Liver (tissue), 8 donors: ENCODE measurements at regions not wholly inside any gene's neighbourhood (a gene's known extent, or its start where the extent isn't known, plus 50 kb on each side); places are given as distances from the start of the nearest gene placed in this dataset.
A peak's percentile ranks its signal among the peaks of the same experiment; 100 is the strongest.

Experiments
- DNase-seq: peaks from one replicate; pipeline ENCODE4 v3.0.0-alpha.2; 2017; ENCODE audit warnings: low spot score
- H3K27ac ChIP-seq, 2 donors: one replicate each; pipeline ENCODE4 v1.7.0; 2013; ENCODE audit warnings: inconsistent platforms in 2 of 2, low read length in 2 of 2, control low read depth in 1 of 2, low read depth in 1 of 2, mild to moderate bottlenecking in 1 of 2
- H3K27me3 ChIP-seq, 4 donors: one replicate each; pipeline versions ENCODE4 v1.6.1 to v1.7.0; 2013; ENCODE audit warnings: low read length in 3 of 4, inconsistent platforms in 1 of 4, mild to moderate bottlenecking in 1 of 4, moderate library complexity in 1 of 4; ENCODE audit not compliant: control insufficient read depth in 4 of 4, insufficient read depth in 4 of 4
- H3K36me3 ChIP-seq, 4 donors: one replicate each; pipeline versions ENCODE4 v1.6.1 to v1.7.0; 2013; ENCODE audit warnings: low read length in 3 of 4, mild to moderate bottlenecking in 3 of 4, low read depth in 1 of 4, moderate library complexity in 1 of 4; ENCODE audit not compliant: control insufficient read depth in 4 of 4, insufficient read depth in 3 of 4
- H3K4me1 ChIP-seq, 4 donors: one replicate each; pipeline versions ENCODE4 v1.6.1 to v1.7.0; 2013; ENCODE audit warnings: low read length in 3 of 4, mild to moderate bottlenecking in 3 of 4, moderate library complexity in 1 of 4; ENCODE audit not compliant: control insufficient read depth in 4 of 4, insufficient read depth in 4 of 4
- H3K4me3 ChIP-seq, 3 donors: one replicate each; pipeline versions ENCODE4 v1.6.1 to v1.7.0; 2013; ENCODE audit warnings: low read length in 3 of 3, control low read depth in 1 of 3, low read depth in 1 of 3, mild to moderate bottlenecking in 1 of 3
- H3K9ac ChIP-seq, 2 donors: one replicate each; pipeline ENCODE4 v1.7.0; 2013; ENCODE audit warnings: low read length in 2 of 2, mild to moderate bottlenecking in 2 of 2, moderate library complexity in 2 of 2, control low read depth in 1 of 2, low read depth in 1 of 2
- H3K9me3 ChIP-seq, 4 donors: one replicate each; pipeline versions ENCODE4 v1.6.1 to v1.7.0; 2013; ENCODE audit warnings: low read length in 3 of 4; ENCODE audit not compliant: control insufficient read depth in 4 of 4
- ATF3 ChIP-seq: IDR thresholded peaks from 2 replicates; pipeline ENCODE4 v1.6.1; 2016; ENCODE audit warnings: antibody characterized with exemption
- CTCF ChIP-seq: fragments of 150-350 bp; IDR thresholded peaks from 2 replicates; pipeline ENCODE4 v1.5.1; 2017; ENCODE audit warnings: improper control_type of control experiment, low read depth, low read length; ENCODE audit not compliant: missing input control
- EGR1 ChIP-seq, 2 donors: IDR thresholded peaks; 2 replicates each; pipeline ENCODE4 v1.6.1; 2016 to 2018; ENCODE audit warnings: antibody characterized with exemption in 2 of 2, low read depth in 2 of 2
- GABPA ChIP-seq, 2 donors: IDR thresholded peaks in 1 of 2; conservative IDR thresholded peaks in 1 of 2; 2 replicates each; pipeline ENCODE4 v1.6.1; 2016; ENCODE audit warnings: antibody characterized with exemption in 2 of 2, mild to moderate bottlenecking in 1 of 2, moderate library complexity in 1 of 2
- HNF4A ChIP-seq, 2 donors: conservative IDR thresholded peaks; 2 replicates each; pipeline ENCODE4 v1.6.1; 2016; ENCODE audit warnings: antibody characterized with exemption in 2 of 2, mild to moderate bottlenecking in 2 of 2
- HNF4G ChIP-seq: IDR thresholded peaks from 2 replicates; pipeline ENCODE4 v1.6.1; 2016; ENCODE audit warnings: antibody characterized with exemption
- JUND ChIP-seq, 2 donors: IDR thresholded peaks; 2 replicates each; pipeline ENCODE4 v1.6.1; 2016; ENCODE audit warnings: antibody characterized with exemption in 2 of 2
- MAX ChIP-seq: IDR thresholded peaks from 2 replicates; pipeline ENCODE4 v1.6.1; 2016; ENCODE audit warnings: antibody characterized with exemption
- NR2F2 ChIP-seq: IDR thresholded peaks from 2 replicates; pipeline ENCODE4 v1.6.1; 2016; ENCODE audit warnings: antibody characterized with exemption
- RAD21 ChIP-seq, 2 donors: IDR thresholded peaks; 2 replicates each; pipeline ENCODE4 v1.6.1; 2016; ENCODE audit warnings: antibody characterized with exemption in 2 of 2, mild to moderate bottlenecking in 2 of 2
- RXRA ChIP-seq, 2 donors: IDR thresholded peaks; 2 replicates each; pipeline ENCODE4 v1.6.1; 2017 to 2018; ENCODE audit warnings: antibody characterized with exemption in 2 of 2, mild to moderate bottlenecking in 1 of 2
- SP1 ChIP-seq: IDR thresholded peaks from 2 replicates; pipeline ENCODE4 v1.6.1; 2018; ENCODE audit warnings: antibody characterized with exemption, mild to moderate bottlenecking
- TAF1 ChIP-seq: conservative IDR thresholded peaks from 2 replicates; pipeline ENCODE4 v1.6.1; 2016; ENCODE audit warnings: antibody characterized with exemption, mild to moderate bottlenecking
- YY1 ChIP-seq: IDR thresholded peaks from 2 replicates; pipeline ENCODE4 v1.6.1; 2016; ENCODE audit warnings: antibody characterized with exemption, mild to moderate bottlenecking
- ZBTB33 ChIP-seq: IDR thresholded peaks from 2 replicates; pipeline ENCODE4 v1.6.1; 2016; ENCODE audit warnings: antibody characterized with exemption
- WGBS: extraction: QIAGEN DNeasy Blood & Tissue Kit; methylation state at CpG from one replicate; pipeline ENCODE4 v1.1.7; 2013; 5-methylcytosine and 5-hydroxymethylcytosine counted together
- donor health status: healthy.
- donor health status: healthy.
- donor health status: healthy.
- donor health status: healthy.
- donor health status: healthy.

GRCh38 chr13:40080676-40081075 is 425.2 kb downstream of the COG6 start:
- H3K27ac ChIP-seq: no peak overlapping the region
- H3K4me3 ChIP-seq: no peak overlapping the region
- no peak overlapping the region for H3K9ac ChIP-seq
- no peak for TF ChIP-seq JUND (IDR thresholded peaks at IDR 0.05)
- TF ChIP-seq SP1: no peak
- TF ChIP-seq YY1: no peak
- no peak for TF ChIP-seq GABPA (IDR thresholded peaks at IDR 0.05 in 1 of 2, conservative IDR thresholded peaks at IDR 0.05 in 1 of 2)
- TF ChIP-seq EGR1 (IDR thresholded peaks at IDR 0.05; ENCODE audit: low read depth in 2 of 2): no peak
- TF ChIP-seq CTCF: no peak
- no peak for TF ChIP-seq ZBTB33
- no peak for TF ChIP-seq HNF4G
- TF ChIP-seq NR2F2: no peak
- no peak for TF ChIP-seq RXRA (IDR thresholded peaks at IDR 0.05)
- WGBS: 94% methylated on average over 2 of the region's 2 CpGs
- no peaks in the 10 kb centered on the region for H3K36me3 ChIP-seq
- H3K27me3 ChIP-seq: no peaks in the 10 kb centered on the region
- H3K4me1 ChIP-seq: no peaks in the 10 kb centered on the region
- no peaks in the 10 kb centered on the region for H3K9me3 ChIP-seq
- no peak for DNase-seq

- WGBS: 76% methylated on average over 8 of the region's 8 CpGs
- no peak overlapping the region for H3K4me3 ChIP-seq
- H3K27ac ChIP-seq: peak overlapping the region in 1 of 2 donors; percentile 28
- DNase-seq: no peak
- TF ChIP-seq SP1 (peak; percentile 51), TAF1 (no peak), RAD21 (IDR thresholded peaks at IDR 0.05) (peak; percentile 25 to 46), HNF4A (conservative IDR thresholded peaks at IDR 0.05) (no peak), RXRA (IDR thresholded peaks at IDR 0.05) (peak in 1 of 2 donors; percentile 21), GABPA (IDR thresholded peaks at IDR 0.05 in 1 of 2, conservative IDR thresholded peaks at IDR 0.05 in 1 of 2) (no peak), NR2F2 (peak; percentile 93), ATF3 (no peak)
- peaks cover 0 to 4% (median 0%) of the 10 kb centered on the region in 4 donors for H3K4me1 ChIP-seq
- no peaks in the 10 kb centered on the region for H3K9me3 ChIP-seq
- no peak overlapping the region for H3K9ac ChIP-seq
- no peaks in the 10 kb centered on the region for H3K36me3 ChIP-seq
- no peaks in the 10 kb centered on the region for H3K27me3 ChIP-seq
Measured at GRCh38 chr13:40082639-40083038, 427.2 kb downstream of the COG6 start.

GRCh38 chr13:40083841-40084240 is 428.4 kb downstream of the COG6 start:
- H3K4me1 ChIP-seq: peaks cover 0 to 4% (median 0%) of the 10 kb centered on the region in 4 donors
- TF ChIP-seq HNF4A (conservative IDR thresholded peaks at IDR 0.05): no peak
- TF ChIP-seq MAX: no peak
- no peak for TF ChIP-seq NR2F2
- TF ChIP-seq YY1: no peak
- WGBS: 92% methylated on average over 2 of the region's 2 CpGs
- no peak overlapping the region for H3K9ac ChIP-seq
- H3K27me3 ChIP-seq: no peaks in the 10 kb centered on the region
- DNase-seq: no peak
- no peak overlapping the region for H3K4me3 ChIP-seq
- no peaks in the 10 kb centered on the region for H3K36me3 ChIP-seq
- no peaks in the 10 kb centered on the region for H3K9me3 ChIP-seq
- H3K27ac ChIP-seq: no peak overlapping the region
